ENCODE measurements at regions not wholly inside any gene's neighbourhood (a gene's known extent, or its start where the extent isn't known, plus 50 kb on each side); places are given as distances from the start of the nearest gene placed in this dataset.
"Not testable (repeated sequence)": the region's sequence is repeated elsewhere in the genome, so short reads cannot be mapped to it uniquely, and the experiment has no call there.

- no peaks in the 10 kb centered on the region for H3K27me3 Mint-ChIP-seq
- no peak overlapping the region for H3K27ac Mint-ChIP-seq
- H3K4me1 Mint-ChIP-seq, result no peaks in the 10 kb centered on the region
- ATAC-seq (no peak), DNase-seq (no peak)
- CTCF ChIA-PET, result no interaction called here
- no peaks in the 10 kb centered on the region for H3K36me3 Mint-ChIP-seq
- H3K4me3 Mint-ChIP-seq, result no peak overlapping the region
- no peaks in the 10 kb centered on the region for H3K9me3 Mint-ChIP-seq (ENCODE audit: low read depth)
Measured at GRCh38 chr7:66518151-66518691, 110.5 kb upstream of the KCTD7 start.

- CTCF ChIA-PET, result no interaction called here
- ATAC-seq, result no peak
- Mint-ChIP-seq H3K27ac (no peak overlapping the region), H3K4me3 (no peak overlapping the region), H3K4me1 (no peaks in the 10 kb centered on the region), H3K27me3 (no peaks in the 10 kb centered on the region), H3K9me3 (ENCODE audit: low read depth) (no peaks in the 10 kb centered on the region), H3K36me3 (no peaks in the 10 kb centered on the region)
- DNase-seq, result no peak
Measured at GRCh38 chr7:66521675-66522074, 107.0 kb upstream of the KCTD7 start.

GRCh38 chr7:66522518-66522917 lies 106.2 kb upstream of the KCTD7 start:
- Mint-ChIP-seq H3K27ac (no peak overlapping the region), H3K9me3 (ENCODE audit: low read depth) (no peaks in the 10 kb centered on the region), H3K4me3 (no peak overlapping the region), H3K36me3 (no peaks in the 10 kb centered on the region), H3K27me3 (no peaks in the 10 kb centered on the region), H3K4me1 (no peaks in the 10 kb centered on the region)
- CTCF ChIA-PET, result interaction anchor here (1.4 kb wide), 1 partner anchor 17 kb away, joined by 3 read pairs; no protein-coding TSS in a partner anchor
- DNase-seq (peak; percentile 43), ATAC-seq (peak; percentile 57)

GRCh38 chr7:66523409-66523808 lies 105.3 kb upstream of the KCTD7 start:
- H3K9me3 Mint-ChIP-seq (ENCODE audit: low read depth), result no peaks in the 10 kb centered on the region
- no peaks in the 10 kb centered on the region for H3K36me3 Mint-ChIP-seq
- H3K4me3 Mint-ChIP-seq, result no peak overlapping the region
- ATAC-seq (no peak), DNase-seq (no peak)
- no peaks in the 10 kb centered on the region for H3K27me3 Mint-ChIP-seq
- no peaks in the 10 kb centered on the region for H3K4me1 Mint-ChIP-seq
- H3K27ac Mint-ChIP-seq, result no peak overlapping the region
- CTCF ChIA-PET, result interaction anchor here (1.4 kb wide), 1 partner anchor 18 kb away, joined by 3 read pairs; no protein-coding TSS in a partner anchor

GRCh38 chr7:66524738-66525137 lies 103.9 kb upstream of the KCTD7 start:
- Mint-ChIP-seq H3K4me1 (no peaks in the 10 kb centered on the region), H3K27me3 (no peaks in the 10 kb centered on the region), H3K4me3 (no peak overlapping the region), H3K27ac (no peak overlapping the region), H3K9me3 (ENCODE audit: low read depth) (no peaks in the 10 kb centered on the region), H3K36me3 (no peaks in the 10 kb centered on the region)
- no peak for ATAC-seq
- DNase-seq, result no peak
- CTCF ChIA-PET, result no interaction called here

GRCh38 chr7:66526782-66527181 lies 101.9 kb upstream of the KCTD7 start:
- not testable (repeated sequence) for H3K27ac Mint-ChIP-seq; H3K27me3 Mint-ChIP-seq; ATAC-seq; H3K4me1 Mint-ChIP-seq; DNase-seq; H3K9me3 Mint-ChIP-seq (ENCODE audit: low read depth); H3K36me3 Mint-ChIP-seq; H3K4me3 Mint-ChIP-seq
- CTCF ChIA-PET, result interaction anchor here (0.6 kb wide), 1 partner anchor 43 kb away, joined by 3 read pairs; no protein-coding TSS in a partner anchor

GRCh38 chr7:66528652-66529051 lies 100.0 kb upstream of the KCTD7 start:
- DNase-seq (no peak), ATAC-seq (no peak)
- H3K4me1 Mint-ChIP-seq, result no peaks in the 10 kb centered on the region

GRCh38 chr7:66529883-66530610 lies 98.6 kb upstream of the KCTD7 start:
- H3K27ac Mint-ChIP-seq, result no peak overlapping the region
- no peak overlapping the region for H3K4me3 Mint-ChIP-seq
- DNase-seq (no peak), ATAC-seq (no peak)
- no peaks in the 10 kb centered on the region for H3K36me3 Mint-ChIP-seq
- no peaks in the 10 kb centered on the region for H3K4me1 Mint-ChIP-seq
- no peaks in the 10 kb centered on the region for H3K9me3 Mint-ChIP-seq (ENCODE audit: low read depth)
- CTCF ChIA-PET, result no interaction called here
- no peaks in the 10 kb centered on the region for H3K27me3 Mint-ChIP-seq

More at GRCh38 chr7:66528652-66529051, 100.0 kb upstream of the KCTD7 start:
- Mint-ChIP-seq H3K9me3 (ENCODE audit: low read depth) (no peaks in the 10 kb centered on the region), H3K27ac (no peak overlapping the region), H3K27me3 (no peaks in the 10 kb centered on the region), H3K36me3 (no peaks in the 10 kb centered on the region), H3K4me3 (no peak overlapping the region)
- CTCF ChIA-PET, result no interaction called here

- H3K27ac Mint-ChIP-seq, result no peak overlapping the region
- CTCF ChIA-PET, result no interaction called here
- ATAC-seq (no peak), DNase-seq (no peak)
- H3K27me3 Mint-ChIP-seq, result no peaks in the 10 kb centered on the region
- no peaks in the 10 kb centered on the region for H3K9me3 Mint-ChIP-seq (ENCODE audit: low read depth)
- no peaks in the 10 kb centered on the region for H3K36me3 Mint-ChIP-seq
- H3K4me3 Mint-ChIP-seq, result no peak overlapping the region
- H3K4me1 Mint-ChIP-seq, result no peaks in the 10 kb centered on the region
Measured at GRCh38 chr7:66535414-66536329, 93.0 kb upstream of the KCTD7 start.

- CTCF ChIA-PET, result no interaction called here
- H3K36me3 Mint-ChIP-seq, result no peaks in the 10 kb centered on the region
- no peak for DNase-seq
- no peaks in the 10 kb centered on the region for H3K4me1 Mint-ChIP-seq
- H3K4me3 Mint-ChIP-seq, result no peak overlapping the region
- no peak overlapping the region for H3K27ac Mint-ChIP-seq
- no peaks in the 10 kb centered on the region for H3K9me3 Mint-ChIP-seq (ENCODE audit: low read depth)
- H3K27me3 Mint-ChIP-seq, result no peaks in the 10 kb centered on the region
- no peak for ATAC-seq
Measured at GRCh38 chr7:66537380-66537779, 91.3 kb upstream of the KCTD7 start.

- Mint-ChIP-seq H3K27ac (no peak overlapping the region), H3K27me3 (no peaks in the 10 kb centered on the region), H3K4me3 (no peak overlapping the region), H3K4me1 (no peaks in the 10 kb centered on the region), H3K36me3 (no peaks in the 10 kb centered on the region), H3K9me3 (ENCODE audit: low read depth) (no peaks in the 10 kb centered on the region)
- no peak for ATAC-seq
- CTCF ChIA-PET, result no interaction called here
- DNase-seq, result no peak
Measured at GRCh38 chr7:66537876-66538275, 90.8 kb upstream of the KCTD7 start.

GRCh38 chr7:66539264-66539623 lies 89.4 kb upstream of the KCTD7 start:
- no peaks in the 10 kb centered on the region for H3K36me3 Mint-ChIP-seq
- DNase-seq, result no peak
- H3K4me1 Mint-ChIP-seq, result no peaks in the 10 kb centered on the region
- CTCF ChIA-PET, result interaction anchor here (0.6 kb wide), 1 partner anchor 447 kb away, joined by 4 read pairs; no protein-coding TSS in a partner anchor
- no peaks in the 10 kb centered on the region for H3K9me3 Mint-ChIP-seq (ENCODE audit: low read depth)
- no peak overlapping the region for H3K27ac Mint-ChIP-seq
- no peaks in the 10 kb centered on the region for H3K27me3 Mint-ChIP-seq
- ATAC-seq, result no peak
- H3K4me3 Mint-ChIP-seq, result no peak overlapping the region

- no peak overlapping the region for H3K27ac Mint-ChIP-seq
- no peaks in the 10 kb centered on the region for H3K4me1 Mint-ChIP-seq
- CTCF ChIA-PET, result interaction anchor here (1.1 kb wide), 1 partner anchor 9 kb away, joined by 3 read pairs; no protein-coding TSS in a partner anchor
- DNase-seq, result no peak
- ATAC-seq, result no peak
- no peaks in the 10 kb centered on the region for H3K9me3 Mint-ChIP-seq (ENCODE audit: low read depth)
- H3K36me3 Mint-ChIP-seq, result no peaks in the 10 kb centered on the region
- H3K4me3 Mint-ChIP-seq, result no peak overlapping the region
- no peaks in the 10 kb centered on the region for H3K27me3 Mint-ChIP-seq
Measured at GRCh38 chr7:66539902-66540375, 88.7 kb upstream of the KCTD7 start.

All from activated CD8-positive, alpha-beta memory T cell treated with anti-CD3 and anti-CD28 coated beads, Interleukin-2, amount 10 ng/mL, durations not matched to agents 7 days and 5 days (primary cell).